ENCODE measurements at regions not wholly inside any gene's neighbourhood (a gene's known extent, or its start where the extent isn't known, plus 50 kb on each side); places are given as distances from the start of the nearest gene placed in this dataset.
A peak's percentile ranks its signal among the peaks of the same experiment; 100 is the strongest.

GRCh38 chr2:195319112-195319460 lies 337.9 kb upstream of the SLC39A10 start:
- Histone ChIP-seq H3K27me3 (ENCODE audit: control insufficient read depth, insufficient read depth, low read length) (no peaks in the 10 kb centered on the region), H3K4me3 (ENCODE audit: insufficient read depth, low read depth, low read length) (no peak overlapping the region), H3K36me3 (replicated peaks; ENCODE audit: control insufficient read depth, insufficient read depth, low read length) (no peaks in the 10 kb centered on the region)
- DNase-seq = no peak

- DNase-seq = peak; percentile 8
Measured at GRCh38 chr2:195318440-195319111, 338.4 kb upstream of the SLC39A10 start.

GRCh38 chr2:195317550-195317949 lies 339.5 kb upstream of the SLC39A10 start:
- no peak overlapping the region for H3K4me3 ChIP-seq (ENCODE audit: insufficient read depth, low read depth, low read length)
- no peak for DNase-seq
- H3K27me3 ChIP-seq (ENCODE audit: control insufficient read depth, insufficient read depth, low read length) = no peaks in the 10 kb centered on the region
- no peaks in the 10 kb centered on the region for H3K36me3 ChIP-seq (replicated peaks; ENCODE audit: control insufficient read depth, insufficient read depth, low read length)

More at GRCh38 chr2:195318440-195319111, 338.4 kb upstream of the SLC39A10 start:
- H3K4me3 ChIP-seq (ENCODE audit: insufficient read depth, low read depth, low read length) = no peak overlapping the region
- H3K36me3 ChIP-seq (replicated peaks; ENCODE audit: control insufficient read depth, insufficient read depth, low read length) = no peaks in the 10 kb centered on the region
- H3K27me3 ChIP-seq (ENCODE audit: control insufficient read depth, insufficient read depth, low read length) = no peaks in the 10 kb centered on the region

- Histone ChIP-seq H3K27me3 (ENCODE audit: control insufficient read depth, insufficient read depth, low read length) (no peaks in the 10 kb centered on the region), H3K36me3 (replicated peaks; ENCODE audit: control insufficient read depth, insufficient read depth, low read length) (no peaks in the 10 kb centered on the region), H3K4me3 (ENCODE audit: insufficient read depth, low read depth, low read length) (no peak overlapping the region)
- DNase-seq = no peak
Measured at GRCh38 chr2:195316486-195316885, 340.5 kb upstream of the SLC39A10 start.

DNA sequence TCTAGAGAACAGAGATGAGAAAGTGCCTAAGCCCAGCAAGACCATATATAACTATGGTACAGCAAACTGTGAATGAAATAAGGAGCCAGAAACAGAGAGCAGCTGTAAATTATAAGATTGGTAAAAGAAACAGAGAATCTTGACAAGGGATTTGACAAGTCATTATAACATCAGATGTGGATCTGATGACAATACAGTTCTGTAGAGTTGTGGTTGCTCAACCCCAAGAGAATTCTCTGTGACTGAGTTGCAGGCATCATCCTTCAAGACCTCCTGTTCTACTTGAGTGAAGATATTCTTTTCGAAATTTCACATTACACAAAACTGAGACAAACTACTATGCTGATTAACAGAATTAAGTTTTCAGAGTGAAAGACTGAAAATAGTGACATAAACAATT lies 343.1 kb upstream of the SLC39A10 start:
- Histone ChIP-seq H3K36me3 (replicated peaks; ENCODE audit: control insufficient read depth, insufficient read depth, low read length) (no peaks in the 10 kb centered on the region), H3K4me3 (ENCODE audit: insufficient read depth, low read depth, low read length) (no peak overlapping the region), H3K27me3 (ENCODE audit: control insufficient read depth, insufficient read depth, low read length) (peaks cover 4% of the 10 kb centered on the region)
- no peak for DNase-seq

DNA sequence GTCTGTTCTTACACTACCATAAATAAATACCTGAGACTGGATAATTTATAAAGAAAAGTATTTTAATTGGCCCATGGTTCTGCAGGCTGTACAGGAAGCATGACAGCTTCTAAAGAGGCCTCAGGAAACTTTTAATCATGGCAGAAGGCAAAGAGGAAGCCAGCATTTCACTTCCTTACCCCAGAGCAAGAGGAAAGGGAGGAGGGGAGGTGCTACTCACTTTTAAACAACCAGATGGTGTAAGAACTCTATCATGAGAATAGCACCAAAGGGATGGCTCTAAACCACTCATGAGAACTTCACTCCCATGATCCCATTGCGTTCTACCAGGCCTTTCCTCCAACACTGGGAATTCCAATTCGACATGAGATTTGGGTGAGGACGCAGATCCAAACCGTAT lies 344.4 kb upstream of the SLC39A10 start:
- H3K4me3 ChIP-seq (ENCODE audit: insufficient read depth, low read depth, low read length) = no peak overlapping the region
- peaks cover 7% of the 10 kb centered on the region for H3K27me3 ChIP-seq (ENCODE audit: control insufficient read depth, insufficient read depth, low read length)
- no peaks in the 10 kb centered on the region for H3K36me3 ChIP-seq (replicated peaks; ENCODE audit: control insufficient read depth, insufficient read depth, low read length)
- DNase-seq = no peak

- no peak overlapping the region for H3K4me3 ChIP-seq (ENCODE audit: insufficient read depth, low read depth, low read length)
- no peaks in the 10 kb centered on the region for H3K36me3 ChIP-seq (replicated peaks; ENCODE audit: control insufficient read depth, insufficient read depth, low read length)
- no peak for DNase-seq
- peaks cover 10% of the 10 kb centered on the region for H3K27me3 ChIP-seq (ENCODE audit: control insufficient read depth, insufficient read depth, low read length)
Measured at GRCh38 chr2:195308163-195308562, 348.9 kb upstream of the SLC39A10 start.

- Histone ChIP-seq H3K36me3 (replicated peaks; ENCODE audit: control insufficient read depth, insufficient read depth, low read length) (no peaks in the 10 kb centered on the region), H3K27me3 (ENCODE audit: control insufficient read depth, insufficient read depth, low read length) (peaks cover 10% of the 10 kb centered on the region), H3K4me3 (ENCODE audit: insufficient read depth, low read depth, low read length) (no peak overlapping the region)
- DNase-seq = peak; percentile 4
Measured at GRCh38 chr2:195307751-195308150, 349.3 kb upstream of the SLC39A10 start.

DNA sequence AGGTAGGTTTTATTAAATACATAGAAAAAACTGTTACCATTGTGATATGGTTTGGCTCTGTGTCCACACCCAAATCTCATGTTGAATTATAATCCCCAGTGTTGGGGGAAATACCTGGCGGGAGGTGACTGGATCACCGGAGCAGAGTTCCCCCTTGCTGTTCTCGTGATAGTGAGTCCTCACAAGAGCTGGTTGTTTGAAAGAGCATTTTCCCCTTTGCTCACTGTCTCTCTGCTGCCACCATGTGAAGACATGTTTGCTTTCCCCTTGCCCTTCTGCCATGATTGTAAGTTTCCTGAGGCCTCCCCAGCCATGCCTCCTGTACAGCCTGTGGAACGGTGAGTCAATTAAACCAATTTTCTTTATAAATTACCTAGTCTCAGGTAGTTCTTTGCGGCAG lies 352.7 kb upstream of the SLC39A10 start:
- no peak for DNase-seq
- H3K36me3 ChIP-seq (replicated peaks; ENCODE audit: control insufficient read depth, insufficient read depth, low read length) = no peaks in the 10 kb centered on the region
- H3K4me3 ChIP-seq (ENCODE audit: insufficient read depth, low read depth, low read length) = no peak overlapping the region
- peaks cover 8% of the 10 kb centered on the region for H3K27me3 ChIP-seq (ENCODE audit: control insufficient read depth, insufficient read depth, low read length)

- DNase-seq = no peak
- no peaks in the 10 kb centered on the region for H3K36me3 ChIP-seq (replicated peaks; ENCODE audit: control insufficient read depth, insufficient read depth, low read length)
- no peak overlapping the region for H3K4me3 ChIP-seq (ENCODE audit: insufficient read depth, low read depth, low read length)
- no peaks in the 10 kb centered on the region for H3K27me3 ChIP-seq (ENCODE audit: control insufficient read depth, insufficient read depth, low read length)
Measured at GRCh38 chr2:195300631-195301030, 356.4 kb upstream of the SLC39A10 start.

- Histone ChIP-seq H3K36me3 (replicated peaks; ENCODE audit: control insufficient read depth, insufficient read depth, low read length) (no peaks in the 10 kb centered on the region), H3K4me3 (ENCODE audit: insufficient read depth, low read depth, low read length) (no peak overlapping the region), H3K27me3 (ENCODE audit: control insufficient read depth, insufficient read depth, low read length) (no peaks in the 10 kb centered on the region)
- DNase-seq = no peak
Measured at GRCh38 chr2:195299600-195299999, 357.4 kb upstream of the SLC39A10 start.

GRCh38 chr2:195296490-195296889 lies 360.5 kb upstream of the SLC39A10 start:
- Histone ChIP-seq H3K36me3 (replicated peaks; ENCODE audit: control insufficient read depth, insufficient read depth, low read length) (no peaks in the 10 kb centered on the region), H3K4me3 (ENCODE audit: insufficient read depth, low read depth, low read length) (no peak overlapping the region), H3K27me3 (ENCODE audit: control insufficient read depth, insufficient read depth, low read length) (no peaks in the 10 kb centered on the region)
- DNase-seq = no peak

GRCh38 chr2:195289081-195289480 lies 367.9 kb upstream of the SLC39A10 start:
- Histone ChIP-seq H3K27me3 (ENCODE audit: control insufficient read depth, insufficient read depth, low read length) (no peaks in the 10 kb centered on the region), H3K36me3 (replicated peaks; ENCODE audit: control insufficient read depth, insufficient read depth, low read length) (no peaks in the 10 kb centered on the region), H3K4me3 (ENCODE audit: insufficient read depth, low read depth, low read length) (no peak overlapping the region)
- no peak for DNase-seq

DNA sequence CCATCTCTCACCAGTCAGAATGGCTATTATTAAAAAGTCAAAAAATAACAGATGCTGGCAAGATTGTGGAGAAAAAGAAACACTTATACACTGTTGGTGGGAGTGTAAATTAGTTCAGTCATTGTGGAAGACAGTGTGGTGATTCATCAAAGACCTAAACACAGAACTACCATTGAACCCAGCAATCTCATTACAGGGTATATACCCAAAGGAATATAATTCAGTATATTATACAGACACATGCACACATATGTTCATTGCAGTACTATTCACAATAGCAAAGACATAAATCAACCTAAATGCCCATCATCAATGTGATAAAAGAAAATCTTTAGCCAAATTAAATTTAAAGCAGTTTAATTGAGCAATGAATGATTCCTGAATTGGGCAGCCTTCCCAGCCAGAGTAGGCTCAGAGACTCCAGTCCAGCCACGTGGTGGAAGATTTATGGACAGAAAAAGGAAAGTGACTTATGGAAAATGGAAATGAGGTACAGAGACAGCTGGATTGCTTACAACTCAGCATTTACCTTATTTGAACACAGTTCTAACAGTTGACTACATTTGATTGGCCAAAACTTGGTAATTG lies 377.1 kb upstream of the SLC39A10 start:
- Histone ChIP-seq H3K4me3 (ENCODE audit: insufficient read depth, low read depth, low read length) (no peak overlapping the region), H3K36me3 (replicated peaks; ENCODE audit: control insufficient read depth, insufficient read depth, low read length) (no peaks in the 10 kb centered on the region), H3K27me3 (ENCODE audit: control insufficient read depth, insufficient read depth, low read length) (no peaks in the 10 kb centered on the region)
- no peak for DNase-seq

DNA sequence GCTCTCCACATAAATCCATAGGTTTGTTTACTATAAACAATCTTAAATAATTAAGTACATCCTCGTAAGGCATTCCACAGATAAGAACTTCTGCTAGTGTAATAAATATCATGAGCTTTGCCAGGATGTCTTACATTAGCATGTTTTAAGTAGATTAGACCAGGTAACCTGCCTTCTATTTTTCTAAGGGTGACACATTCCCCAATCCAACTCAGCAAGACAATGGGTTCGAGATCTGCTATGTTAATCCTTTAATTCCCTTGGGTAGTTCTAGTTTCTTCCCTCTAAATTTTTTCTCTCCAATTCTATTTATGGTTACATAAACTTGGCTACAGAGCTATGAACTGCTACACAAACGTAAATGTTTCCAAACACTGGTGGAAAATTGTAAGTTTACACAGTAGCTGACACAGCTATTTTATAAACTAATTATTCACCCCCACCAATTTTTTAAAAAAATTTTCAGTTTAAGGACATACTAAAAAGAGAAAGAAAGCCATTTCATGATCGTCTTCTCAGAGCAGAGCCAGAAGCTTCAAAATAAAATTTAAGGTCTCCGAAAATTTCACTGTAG lies 386.5 kb upstream of the SLC39A10 start:
- H3K27me3 ChIP-seq (ENCODE audit: control insufficient read depth, insufficient read depth, low read length) = no peaks in the 10 kb centered on the region
- H3K4me3 ChIP-seq (ENCODE audit: insufficient read depth, low read depth, low read length) = no peak overlapping the region
- no peak for DNase-seq
- no peaks in the 10 kb centered on the region for H3K36me3 ChIP-seq (replicated peaks; ENCODE audit: control insufficient read depth, insufficient read depth, low read length)
